Right lobe of liver (tissue), 4 donors: ENCODE measurements at regions not wholly inside any gene's neighbourhood (a gene's known extent, or its start where the extent isn't known, plus 50 kb on each side); places are given as distances from the start of the nearest gene placed in this dataset.

Experiments
- POLR2A ChIP-seq: fragments of 450-650 bp; IDR thresholded peaks from one replicate; pipeline ENCODE4 v1.6.1; 2017; ENCODE audit warnings: antibody characterized with exemption, mild to moderate bottlenecking
- TF ChIP-seq, protein P1 (sequence below), 4 donors: fragments of 200-600 bp in 3 of 4; fragments of 450-650 bp in 1 of 4; IDR thresholded peaks; one replicate each; pipeline versions ENCODE4 v1.5.1 to v1.8.0; 2016 to 2022; ENCODE audit warnings: antibody characterized with exemption in 4 of 4, mild to moderate bottlenecking in 2 of 4
- donor health status: DM: no; HTN: no; CAD: no.
- donor health status: DM: no; HTN: no; CAD: no.
- donor health status: DM: no; HTN: yes; CAD: no.

DNA sequence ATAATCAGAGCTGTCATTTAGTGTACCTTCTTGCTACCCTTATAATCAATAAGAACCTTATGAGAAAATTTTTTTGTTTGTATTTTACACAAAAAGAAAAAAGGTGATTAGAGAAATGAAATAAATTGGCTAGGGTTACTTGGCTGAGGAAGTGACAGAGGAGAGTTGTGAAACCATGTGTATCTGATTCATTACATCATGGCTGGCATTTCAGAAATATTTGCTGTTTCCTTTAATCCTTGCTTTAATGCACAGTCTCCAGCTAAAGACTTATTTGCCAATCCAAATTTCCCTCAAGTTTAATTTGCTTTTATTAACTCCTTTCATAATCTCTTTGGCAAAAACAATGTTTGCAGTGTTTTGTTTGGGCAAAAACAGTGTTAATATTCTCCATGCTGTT, 543.1 kb downstream of the KIF4B start:
- no peak for TF ChIP-seq POLR2A
- TF ChIP-seq, protein P1, sequence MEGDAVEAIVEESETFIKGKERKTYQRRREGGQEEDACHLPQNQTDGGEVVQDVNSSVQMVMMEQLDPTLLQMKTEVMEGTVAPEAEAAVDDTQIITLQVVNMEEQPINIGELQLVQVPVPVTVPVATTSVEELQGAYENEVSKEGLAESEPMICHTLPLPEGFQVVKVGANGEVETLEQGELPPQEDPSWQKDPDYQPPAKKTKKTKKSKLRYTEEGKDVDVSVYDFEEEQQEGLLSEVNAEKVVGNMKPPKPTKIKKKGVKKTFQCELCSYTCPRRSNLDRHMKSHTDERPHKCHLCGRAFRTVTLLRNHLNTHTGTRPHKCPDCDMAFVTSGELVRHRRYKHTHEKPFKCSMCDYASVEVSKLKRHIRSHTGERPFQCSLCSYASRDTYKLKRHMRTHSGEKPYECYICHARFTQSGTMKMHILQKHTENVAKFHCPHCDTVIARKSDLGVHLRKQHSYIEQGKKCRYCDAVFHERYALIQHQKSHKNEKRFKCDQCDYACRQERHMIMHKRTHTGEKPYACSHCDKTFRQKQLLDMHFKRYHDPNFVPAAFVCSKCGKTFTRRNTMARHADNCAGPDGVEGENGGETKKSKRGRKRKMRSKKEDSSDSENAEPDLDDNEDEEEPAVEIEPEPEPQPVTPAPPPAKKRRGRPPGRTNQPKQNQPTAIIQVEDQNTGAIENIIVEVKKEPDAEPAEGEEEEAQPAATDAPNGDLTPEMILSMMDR (IDR thresholded peaks at IDR 0.05) = no peak
